WERI-Rb-1 (cell line): ENCODE measurements at regions not wholly inside any gene's neighbourhood (a gene's known extent, or its start where the extent isn't known, plus 50 kb on each side); places are given as distances from the start of the nearest gene placed in this dataset.
"Not testable (repeated sequence)": the region's sequence is repeated elsewhere in the genome, so short reads cannot be mapped to it uniquely, and the experiment has no call there.

ENCODE experiments used
- DNase-seq: peaks from one replicate; pipeline ENCODE4 v3.0.0-alpha.2; 2020
- H3K27ac ChIP-seq: fragments of 250-450 bp; sonication (Bioruptor Pico); 2 replicates; pipeline ENCODE4 v1.5.1; 2020; ENCODE audit warnings: mild to moderate bottlenecking, moderate library complexity
- H3K27me3 ChIP-seq: fragments of 250-450 bp; sonication (Bioruptor Pico); 2 replicates; pipeline ENCODE4 v1.5.1; 2021; ENCODE audit warnings: mild to moderate bottlenecking, low read depth, moderate library complexity; ENCODE audit not compliant: insufficient read depth, severe bottlenecking
- H3K36me3 ChIP-seq: fragments of 250-450 bp; sonication (Bioruptor Pico); 2 replicates; pipeline ENCODE4 v1.5.1; 2020; ENCODE audit warnings: mild to moderate bottlenecking, moderate library complexity
- H3K4me3 ChIP-seq: 2 replicates; pipeline ENCODE4 v1.5.1; 2011; ENCODE audit warnings: low read depth, mild to moderate bottlenecking, control low read depth, low read length
- H3K9me3 ChIP-seq: fragments of 250-450 bp; sonication (Bioruptor Pico); 2 replicates; pipeline ENCODE4 v1.5.1; 2021; ENCODE audit warnings: mild to moderate bottlenecking, moderate library complexity; ENCODE audit not compliant: severe bottlenecking
- CTCF ChIP-seq: IDR thresholded peaks from 2 replicates; pipeline ENCODE4 v1.5.1; 2011; ENCODE audit warnings: low read depth, mild to moderate bottlenecking, control low read depth, inconsistent platforms, low read length

DNA sequence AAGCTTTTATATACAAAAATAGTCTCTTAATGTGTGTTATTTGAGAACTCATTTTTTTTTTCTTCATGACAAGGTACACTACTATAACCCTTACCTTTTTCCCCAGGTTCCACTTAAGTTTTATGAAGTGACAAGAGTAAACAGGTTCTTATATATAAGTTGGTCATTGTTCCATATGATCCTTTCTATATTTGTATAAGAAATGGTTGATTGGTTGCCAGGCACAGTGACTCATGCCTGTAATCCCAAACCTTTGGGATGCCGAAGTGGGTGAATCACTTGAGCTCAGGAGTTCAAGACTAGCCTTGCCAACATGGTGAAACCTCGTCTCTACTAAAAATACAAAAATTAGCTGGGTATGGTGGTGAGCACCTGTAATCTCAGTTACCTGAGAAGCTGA is 108.3 kb downstream of the PCSK1 start:
- no peak for TF ChIP-seq CTCF
- Histone ChIP-seq H3K4me3 (no peak overlapping the region), H3K9me3 (no peaks in the 10 kb centered on the region), H3K27me3 (no peaks in the 10 kb centered on the region), H3K27ac (no peak overlapping the region), H3K36me3 (no peaks in the 10 kb centered on the region)
- DNase-seq = no peak

DNA sequence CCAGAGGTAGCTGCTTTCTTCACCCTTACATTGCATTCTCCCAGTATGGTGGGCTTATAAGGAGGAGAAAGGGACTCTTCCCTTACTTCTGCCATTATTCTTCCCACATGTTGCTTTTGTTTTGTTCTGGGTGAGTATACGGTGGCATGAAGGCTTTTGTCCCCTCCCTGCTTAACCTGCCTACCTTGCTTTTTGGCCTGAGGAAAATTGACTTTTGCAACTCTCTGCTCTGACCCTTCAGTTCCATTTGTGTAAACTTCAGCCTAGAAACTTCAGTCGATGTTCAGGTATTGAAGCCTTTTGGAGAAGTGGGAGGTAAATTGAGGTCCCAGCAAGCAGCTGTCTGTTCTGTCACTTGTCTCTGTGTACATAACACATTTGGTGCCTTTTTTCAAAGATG is 110.2 kb downstream of the PCSK1 start:
- H3K36me3 ChIP-seq = no peaks in the 10 kb centered on the region
- no peak overlapping the region for H3K27ac ChIP-seq
- no peak for DNase-seq
- TF ChIP-seq CTCF = no peak
- no peak overlapping the region for H3K4me3 ChIP-seq
- no peaks in the 10 kb centered on the region for H3K27me3 ChIP-seq
- no peaks in the 10 kb centered on the region for H3K9me3 ChIP-seq

DNA sequence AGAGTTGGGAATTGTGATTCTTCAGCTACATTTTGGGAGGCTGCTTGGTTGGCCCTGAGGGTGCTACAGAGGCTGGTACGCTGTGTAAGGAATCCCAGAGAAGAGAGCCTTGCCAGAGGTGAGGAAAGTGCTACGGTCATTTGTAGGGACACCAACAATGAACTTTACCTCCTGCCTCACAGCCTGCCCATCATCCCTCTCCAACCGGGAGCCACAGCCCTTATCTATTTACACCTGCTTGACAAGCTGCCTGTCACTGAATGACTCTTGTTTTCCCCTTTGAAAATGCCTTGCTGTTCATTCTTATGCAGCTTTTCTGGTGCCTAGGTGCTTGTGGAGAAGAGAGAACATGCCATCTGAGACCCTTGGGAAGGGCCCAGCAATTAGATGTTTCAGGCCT is 110.8 kb downstream of the PCSK1 start:
- Histone ChIP-seq H3K27ac (no peak overlapping the region), H3K27me3 (no peaks in the 10 kb centered on the region), H3K9me3 (no peaks in the 10 kb centered on the region), H3K4me3 (no peak overlapping the region), H3K36me3 (no peaks in the 10 kb centered on the region)
- no peak for TF ChIP-seq CTCF
- no peak for DNase-seq

GRCh38 chr5:96321345-96321744 is 111.7 kb downstream of the PCSK1 start:
- H3K9me3 ChIP-seq = no peaks in the 10 kb centered on the region
- DNase-seq = no peak
- no peak overlapping the region for H3K27ac ChIP-seq
- no peak overlapping the region for H3K4me3 ChIP-seq
- no peak for TF ChIP-seq CTCF
- H3K27me3 ChIP-seq = no peaks in the 10 kb centered on the region
- H3K36me3 ChIP-seq = no peaks in the 10 kb centered on the region

GRCh38 chr5:96320797-96321196 is 112.3 kb downstream of the PCSK1 start:
- no peak overlapping the region for H3K27ac ChIP-seq
- TF ChIP-seq CTCF = no peak
- no peaks in the 10 kb centered on the region for H3K27me3 ChIP-seq
- no peak overlapping the region for H3K4me3 ChIP-seq
- no peaks in the 10 kb centered on the region for H3K36me3 ChIP-seq
- no peak for DNase-seq
- H3K9me3 ChIP-seq = no peaks in the 10 kb centered on the region

DNA sequence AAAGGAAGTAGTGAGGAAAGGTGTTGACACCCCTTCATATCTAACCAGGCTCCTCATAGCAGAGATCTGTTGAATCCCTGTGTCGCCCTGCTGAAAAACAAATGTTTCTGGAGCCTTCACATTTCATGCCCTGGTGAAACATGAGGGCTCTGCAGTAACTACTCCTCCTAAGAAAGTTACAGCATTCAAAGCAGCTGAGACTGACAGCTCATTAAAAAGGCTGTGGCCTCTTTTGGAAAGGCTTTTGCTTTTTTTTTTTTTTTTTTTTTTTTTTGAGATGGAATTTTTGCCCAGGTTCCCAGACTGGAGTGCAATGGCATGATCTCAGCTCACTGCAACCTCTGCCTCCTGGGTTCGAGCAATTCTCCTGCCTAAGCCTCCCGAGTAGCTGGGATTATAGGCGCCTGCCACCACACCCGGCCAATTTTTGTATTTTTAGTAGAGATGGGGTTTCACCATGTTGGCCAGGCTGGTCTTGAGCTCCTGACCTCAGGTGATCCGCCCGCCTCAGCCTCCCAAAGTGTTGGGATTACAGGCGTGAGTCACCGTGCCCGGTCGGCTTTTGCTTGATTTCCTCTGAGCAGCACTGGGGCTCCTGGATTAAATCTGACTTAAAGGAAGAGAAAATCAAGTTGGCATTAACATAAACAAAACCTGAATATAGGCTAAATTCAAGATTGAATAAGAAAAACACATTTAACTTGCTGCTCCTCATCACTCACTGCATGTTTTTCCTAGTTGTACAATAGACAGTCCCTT is 112.9 kb downstream of the PCSK1 start:
- peak; percentile 17 for DNase-seq
- H3K4me3 ChIP-seq, H3K27ac ChIP-seq, H3K36me3 ChIP-seq, H3K27me3 ChIP-seq, H3K9me3 ChIP-seq: not testable (repeated sequence)
